ENCODE measurements at regions not wholly inside any gene's neighbourhood (a gene's known extent, or its start where the extent isn't known, plus 50 kb on each side); places are given as distances from the start of the nearest gene placed in this dataset.

- Histone ChIP-seq H3K9ac (ENCODE audit: low read depth, low read length) (no peak overlapping the region), H2AFZ (ENCODE audit: low read depth, low read length) (no peak overlapping the region), H4K20me1 (ENCODE audit: insufficient read depth, low read length) (no peaks in the 10 kb centered on the region), H3K4me3 (ENCODE audit: low read depth in 1 of 2, low read length in 2 of 2) (no peak overlapping the region), H3K4me1 (ENCODE audit: insufficient read depth, low read length) (peaks cover 19% of the 10 kb centered on the region), H3K4me2 (ENCODE audit: insufficient read depth, low read length) (no peak overlapping the region), H3K9me3 (ENCODE audit: insufficient read depth, low read length, severe bottlenecking) (peaks cover 4% of the 10 kb centered on the region), H3K36me3 (ENCODE audit: insufficient read depth, low read length) (no peaks in the 10 kb centered on the region), H3K27ac (ENCODE audit: low read length) (no peak overlapping the region), H3K79me2 (ENCODE audit: insufficient read depth, low read length) (no peaks in the 10 kb centered on the region), H3K27me3 (ENCODE audit: insufficient read depth, low read length, poor library complexity) (no peaks in the 10 kb centered on the region)
- no peak for TF ChIP-seq CTCF (IDR thresholded peaks at IDR 0.05; ENCODE audit: borderline replicate concordance, extremely low read depth, low read length, poor library complexity, severe bottlenecking)
- ATAC-seq (ENCODE audit: insufficient read depth, low read depth) (no peak), DNase-seq (no peak)
Observed at GRCh38 chr10:33109384-33109783, 151.4 kb upstream of the ITGB1 start.

GRCh38 chr10:33107953-33108352 lies 149.9 kb upstream of the ITGB1 start:
- ATAC-seq (ENCODE audit: insufficient read depth, low read depth) (no peak), DNase-seq (no peak)

GRCh38 chr10:33106767-33107166 lies 148.7 kb upstream of the ITGB1 start:
- H3K9ac ChIP-seq (ENCODE audit: low read depth, low read length), result no peak overlapping the region
- H3K27ac ChIP-seq (ENCODE audit: low read length), result no peak overlapping the region
- H3K4me2 ChIP-seq (ENCODE audit: insufficient read depth, low read length), result no peak overlapping the region
- peaks cover 18% of the 10 kb centered on the region for H3K9me3 ChIP-seq (ENCODE audit: insufficient read depth, low read length, severe bottlenecking)
- H3K4me1 ChIP-seq (ENCODE audit: insufficient read depth, low read length), result peaks cover 19% of the 10 kb centered on the region
- TF ChIP-seq CTCF (IDR thresholded peaks at IDR 0.05; ENCODE audit: borderline replicate concordance, extremely low read depth, low read length, poor library complexity, severe bottlenecking) (peak; percentile 16), EZH2 (IDR thresholded peaks at IDR 0.05; ENCODE audit: borderline replicate concordance, low read depth, low read length, severe bottlenecking) (no peak)
- no peaks in the 10 kb centered on the region for H4K20me1 ChIP-seq (ENCODE audit: insufficient read depth, low read length)
- ATAC-seq (ENCODE audit: insufficient read depth, low read depth), result no peak
- H3K4me3 ChIP-seq (ENCODE audit: low read depth in 1 of 2, low read length in 2 of 2), result no peak overlapping the region
- H3K79me2 ChIP-seq (ENCODE audit: insufficient read depth, low read length), result no peaks in the 10 kb centered on the region
- no peak for DNase-seq
- no peak overlapping the region for H2AFZ ChIP-seq (ENCODE audit: low read depth, low read length)
- H3K36me3 ChIP-seq (ENCODE audit: insufficient read depth, low read length), result no peaks in the 10 kb centered on the region
- no peaks in the 10 kb centered on the region for H3K27me3 ChIP-seq (ENCODE audit: insufficient read depth, low read length, poor library complexity)

More at GRCh38 chr10:33107953-33108352, 149.9 kb upstream of the ITGB1 start:
- Histone ChIP-seq H3K4me2 (ENCODE audit: insufficient read depth, low read length) (no peak overlapping the region), H2AFZ (ENCODE audit: low read depth, low read length) (no peak overlapping the region), H3K4me1 (ENCODE audit: insufficient read depth, low read length) (peaks cover 19% of the 10 kb centered on the region), H3K27ac (ENCODE audit: low read length) (no peak overlapping the region), H3K27me3 (ENCODE audit: insufficient read depth, low read length, poor library complexity) (no peaks in the 10 kb centered on the region), H4K20me1 (ENCODE audit: insufficient read depth, low read length) (no peaks in the 10 kb centered on the region), H3K9me3 (ENCODE audit: insufficient read depth, low read length, severe bottlenecking) (peaks cover 16% of the 10 kb centered on the region), H3K36me3 (ENCODE audit: insufficient read depth, low read length) (no peaks in the 10 kb centered on the region), H3K4me3 (ENCODE audit: low read depth in 1 of 2, low read length in 2 of 2) (no peak overlapping the region), H3K79me2 (ENCODE audit: insufficient read depth, low read length) (no peaks in the 10 kb centered on the region), H3K9ac (ENCODE audit: low read depth, low read length) (no peak overlapping the region)
- TF ChIP-seq EZH2 (IDR thresholded peaks at IDR 0.05; ENCODE audit: borderline replicate concordance, low read depth, low read length, severe bottlenecking) (no peak), CTCF (IDR thresholded peaks at IDR 0.05; ENCODE audit: borderline replicate concordance, extremely low read depth, low read length, poor library complexity, severe bottlenecking) (no peak)

- H3K9ac ChIP-seq (ENCODE audit: low read depth, low read length), result no peak overlapping the region
- no peaks in the 10 kb centered on the region for H3K79me2 ChIP-seq (ENCODE audit: insufficient read depth, low read length)
- ATAC-seq (ENCODE audit: insufficient read depth, low read depth) (no peak), DNase-seq (no peak)
- H3K27me3 ChIP-seq (ENCODE audit: insufficient read depth, low read length, poor library complexity), result no peaks in the 10 kb centered on the region
- H3K27ac ChIP-seq (ENCODE audit: low read length), result no peak overlapping the region
- TF ChIP-seq EZH2 (IDR thresholded peaks at IDR 0.05; ENCODE audit: borderline replicate concordance, low read depth, low read length, severe bottlenecking) (no peak), CTCF (IDR thresholded peaks at IDR 0.05; ENCODE audit: borderline replicate concordance, extremely low read depth, low read length, poor library complexity, severe bottlenecking) (no peak)
- peaks cover 18% of the 10 kb centered on the region for H3K9me3 ChIP-seq (ENCODE audit: insufficient read depth, low read length, severe bottlenecking)
- H2AFZ ChIP-seq (ENCODE audit: low read depth, low read length), result no peak overlapping the region
- H3K4me2 ChIP-seq (ENCODE audit: insufficient read depth, low read length), result no peak overlapping the region
- no peaks in the 10 kb centered on the region for H4K20me1 ChIP-seq (ENCODE audit: insufficient read depth, low read length)
- no peak overlapping the region for H3K4me3 ChIP-seq (ENCODE audit: low read depth in 1 of 2, low read length in 2 of 2)
- peaks cover 8% of the 10 kb centered on the region for H3K4me1 ChIP-seq (ENCODE audit: insufficient read depth, low read length)
- H3K36me3 ChIP-seq (ENCODE audit: insufficient read depth, low read length), result no peaks in the 10 kb centered on the region
Observed at GRCh38 chr10:33103863-33104379, 145.9 kb upstream of the ITGB1 start.
